CD14-positive monocyte (primary cell): ENCODE measurements at regions not wholly inside any gene's neighbourhood (a gene's known extent, or its start where the extent isn't known, plus 50 kb on each side); places are given as distances from the start of the nearest gene placed in this dataset.

ENCODE experiments used
- DNase-seq, 3 donors: peaks; one replicate each; pipeline ENCODE4 v3.0.0-alpha.2; 2011 to 2022
- H2AFZ ChIP-seq: 2 replicates; pipeline ENCODE4 v1.6.0; 2012; ENCODE audit warnings: mild to moderate bottlenecking, low read depth, low read length, inconsistent platforms; ENCODE audit not compliant: insufficient read depth, poor library complexity, severe bottlenecking
- H3K27ac ChIP-seq, 2 donors: 1 replicate in 1 of 2; 2 replicates in 1 of 2; pipeline ENCODE4 v1.5.1; 2012 to 2013; ENCODE audit warnings: low read length in 2 of 2, control low read depth in 1 of 2, inconsistent platforms in 1 of 2, low read depth in 1 of 2, mild to moderate bottlenecking in 1 of 2
- H3K27me3 ChIP-seq, 2 donors: one replicate each; pipeline versions ENCODE4 v1.6.0 to v1.6.1; 2011 to 2013; ENCODE audit warnings: low read length in 2 of 2; ENCODE audit not compliant: control insufficient read depth in 2 of 2, insufficient read depth in 2 of 2
- H3K36me3 ChIP-seq, 2 donors: replicated peaks in 1 of 2; 1 replicate in 1 of 2; 2 replicates in 1 of 2; pipeline versions ENCODE4 v1.5.1 to v1.6.1; 2012 to 2013; ENCODE audit warnings: low read length in 2 of 2, control low read depth in 1 of 2, inconsistent platforms in 1 of 2, mild to moderate bottlenecking in 1 of 2; ENCODE audit not compliant: insufficient read depth in 2 of 2, control insufficient read depth in 1 of 2
- H3K4me1 ChIP-seq, 2 donors: 1 replicate in 1 of 2; 2 replicates in 1 of 2; pipeline versions ENCODE4 v1.5.1 to v1.6.1; 2012 to 2013; ENCODE audit warnings: low read length in 2 of 2, control low read depth in 1 of 2, inconsistent platforms in 1 of 2, mild to moderate bottlenecking in 1 of 2, moderate library complexity in 1 of 2; ENCODE audit not compliant: insufficient read depth in 2 of 2, control insufficient read depth in 1 of 2
- H3K4me2 ChIP-seq: replicated peaks from 2 replicates; pipeline ENCODE3; 2012; ENCODE audit warnings: low read length, moderate library complexity, mild to moderate bottlenecking; ENCODE audit not compliant: poor library complexity, severe bottlenecking; ENCODE audit errors: extremely low read depth
- H3K4me3 ChIP-seq, 3 experiments: fragments of 200-600 bp in 1 of 3; sonication (generic) in 1 of 3; replicated peaks in 1 of 3; 1 replicate in 2 of 3; 2 replicates in 1 of 3; pipeline ENCODE4 v1.5.1; 2011 to 2013; ENCODE audit warnings: low read length in 3 of 3, mild to moderate bottlenecking in 3 of 3, control low read depth in 2 of 3, low read depth in 2 of 3, inconsistent platforms in 1 of 3, moderate library complexity in 1 of 3
- H3K79me2 ChIP-seq: 2 replicates; pipeline ENCODE4 v1.6.0; 2012; ENCODE audit warnings: mild to moderate bottlenecking, control low read depth, inconsistent platforms, low read length, moderate library complexity; ENCODE audit not compliant: insufficient read depth
- H3K9ac ChIP-seq: 2 replicates; pipeline ENCODE4 v1.6.0; 2017; ENCODE audit warnings: low read length, mild to moderate bottlenecking; ENCODE audit not compliant: insufficient read depth, poor library complexity, severe bottlenecking
- H3K9me3 ChIP-seq, 2 donors: replicated peaks in 1 of 2; 1 replicate in 1 of 2; 2 replicates in 1 of 2; pipeline versions ENCODE4 v1.5.1 to v1.6.1; 2012 to 2013; ENCODE audit warnings: low read length in 2 of 2, control low read depth in 1 of 2; ENCODE audit not compliant: control insufficient read depth in 1 of 2, insufficient read depth in 1 of 2
- H4K20me1 ChIP-seq: 2 replicates; pipeline ENCODE4 v1.6.0; 2012; ENCODE audit warnings: mild to moderate bottlenecking, low read length, control low read depth, moderate library complexity; ENCODE audit not compliant: insufficient read depth
- H3K27ac Mint-ChIP-seq, 7 donors: one replicate each; pipeline ENCODE4 v1.8.0; 2020; ENCODE audit warnings: mild to moderate bottlenecking in 7 of 7, mixed read lengths in 7 of 7, moderate library complexity in 6 of 7, inconsistent platforms in 2 of 7
- H3K27me3 Mint-ChIP-seq, 3 donors: one replicate each; pipeline ENCODE4 v1.8.0; 2021 to 2022; ENCODE audit warnings: low read depth in 3 of 3, mild to moderate bottlenecking in 3 of 3, mixed read lengths in 3 of 3, moderate library complexity in 3 of 3, inconsistent platforms in 1 of 3
- H3K36me3 Mint-ChIP-seq, 2 donors: one replicate each; pipeline ENCODE4 v1.8.0; 2020; ENCODE audit warnings: mixed read lengths in 2 of 2, inconsistent platforms in 1 of 2, mild to moderate bottlenecking in 1 of 2
- H3K4me1 Mint-ChIP-seq: one replicate; pipeline ENCODE4 v1.8.0; 2020; ENCODE audit warnings: mild to moderate bottlenecking, mixed read lengths
- H3K4me3 Mint-ChIP-seq, 2 donors: one replicate each; pipeline ENCODE4 v1.8.0; 2020; ENCODE audit warnings: mild to moderate bottlenecking in 2 of 2, mixed read lengths in 2 of 2, moderate library complexity in 1 of 2
- H3K9me3 Mint-ChIP-seq, 7 donors: one replicate each; pipeline ENCODE4 v1.8.0; 2020 to 2022; ENCODE audit warnings: mixed read lengths in 7 of 7, mild to moderate bottlenecking in 6 of 7, moderate library complexity in 6 of 7, inconsistent platforms in 2 of 7
- CTCF ChIP-seq: fragments of 200-600 bp; IDR thresholded peaks from one replicate; pipeline ENCODE4 v1.8.0; 2022; ENCODE audit warnings: antibody characterized with exemption, mild to moderate bottlenecking
- WGBS: methylation state at CpG from one replicate; pipeline ENCODE4 v1.1.5; 2013; ENCODE audit warnings: missing lambda C conversion rate; ENCODE audit not compliant: insufficient coverage; 5-methylcytosine and 5-hydroxymethylcytosine counted together
- intact Hi-C, 2 donors: fragments of 100-400 bp; cut with micrococcal nuclease; formaldehyde crosslinking; loops; one replicate each; pipeline versions ENCODE4 v1.15.0 to v1.15.1; 2023

DNA sequence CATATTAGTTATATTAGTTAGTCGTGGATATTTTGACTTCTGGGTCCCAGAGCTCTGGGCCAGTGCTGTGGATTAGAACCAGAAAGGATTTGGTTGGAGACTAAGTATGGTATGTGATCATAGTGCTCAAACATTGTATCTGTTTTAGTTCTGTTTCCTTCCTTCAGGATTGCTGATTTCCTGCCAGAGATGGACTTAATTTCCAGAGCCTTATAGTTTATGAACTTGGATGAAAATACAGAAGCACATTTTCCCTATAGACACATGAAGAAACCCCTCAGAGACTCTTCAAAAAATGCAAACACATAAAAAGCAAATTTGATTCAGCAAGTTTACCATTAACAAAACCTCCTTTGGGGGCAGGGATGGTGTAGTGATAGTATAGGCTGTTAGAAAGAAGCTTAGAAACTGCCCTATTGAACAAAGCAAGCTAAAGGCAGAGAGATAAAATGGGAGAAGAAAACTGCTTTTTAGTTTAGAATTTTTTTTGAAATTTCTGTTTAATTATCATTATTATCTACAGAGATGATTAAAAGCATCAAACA is 88.7 kb upstream of the EFEMP1 start:
- no peak for TF ChIP-seq CTCF
- peaks cover 0 to 2% of the 10 kb centered on the region in 2 donors for H3K27me3 ChIP-seq
- no peaks in the 10 kb centered on the region for H3K4me1 ChIP-seq
- Mint-ChIP-seq H3K4me3 (no peak overlapping the region), H3K27me3 (peaks cover 2 to 3% (median 3%) of the 10 kb centered on the region in 3 donors), H3K4me1 (no peaks in the 10 kb centered on the region), H3K9me3 (no peaks in the 10 kb centered on the region), H3K27ac (no peak overlapping the region), H3K36me3 (no peaks in the 10 kb centered on the region)
- H2AFZ ChIP-seq, result no peak overlapping the region
- H3K9me3 ChIP-seq, result no peaks in the 10 kb centered on the region
- no peak overlapping the region for H3K4me2 ChIP-seq
- WGBS, result 89% methylated on average over 1 of the region's 1 CpG
- no peaks in the 10 kb centered on the region for H3K79me2 ChIP-seq
- intact Hi-C loops, result no loop called here
- H3K27ac ChIP-seq, result no peak overlapping the region
- no peak overlapping the region for H3K9ac ChIP-seq
- no peak overlapping the region for H3K4me3 ChIP-seq
- no peak for DNase-seq
- H4K20me1 ChIP-seq, result no peaks in the 10 kb centered on the region
- H3K36me3 ChIP-seq, result no peaks in the 10 kb centered on the region

DNA sequence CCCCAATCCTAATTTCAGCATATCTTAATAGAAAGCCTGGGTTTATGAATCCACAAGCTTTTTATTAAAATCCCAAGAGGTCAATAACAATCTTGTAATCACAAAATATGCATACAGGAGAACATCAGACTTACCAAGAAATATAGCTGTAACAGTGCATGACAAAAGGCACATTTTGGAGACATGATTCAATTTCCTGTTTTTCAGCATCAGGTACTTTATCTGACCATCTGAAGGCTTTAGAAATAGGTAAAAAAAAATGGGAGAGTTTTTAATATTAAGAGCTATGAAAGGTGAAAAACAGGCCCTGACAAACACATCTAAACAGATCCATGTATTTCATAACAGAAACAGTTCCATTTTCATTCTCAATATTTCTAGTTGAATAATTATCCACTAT is 89.9 kb upstream of the EFEMP1 start:
- Mint-ChIP-seq H3K36me3 (no peaks in the 10 kb centered on the region), H3K27ac (no peak overlapping the region), H3K4me3 (no peak overlapping the region), H3K9me3 (no peaks in the 10 kb centered on the region), H3K27me3 (peaks cover 2 to 4% (median 3%) of the 10 kb centered on the region in 3 donors), H3K4me1 (no peaks in the 10 kb centered on the region)
- no peaks in the 10 kb centered on the region for H3K4me1 ChIP-seq
- H3K27ac ChIP-seq, result no peak overlapping the region
- no peak overlapping the region for H2AFZ ChIP-seq
- no peaks in the 10 kb centered on the region for H3K9me3 ChIP-seq
- no peaks in the 10 kb centered on the region for H3K79me2 ChIP-seq
- TF ChIP-seq CTCF, result no peak
- no peak overlapping the region for H3K9ac ChIP-seq
- H4K20me1 ChIP-seq, result no peaks in the 10 kb centered on the region
- intact Hi-C loops, result no loop called here
- no peak overlapping the region for H3K4me3 ChIP-seq
- no peak for DNase-seq
- H3K4me2 ChIP-seq, result no peak overlapping the region
- H3K27me3 ChIP-seq, result peaks cover 0 to 2% of the 10 kb centered on the region in 2 donors
- no peaks in the 10 kb centered on the region for H3K36me3 ChIP-seq
